Prostate gland (tissue), 2 donors: ENCODE measurements at regions not wholly inside any gene's neighbourhood (a gene's known extent, or its start where the extent isn't known, plus 50 kb on each side); places are given as distances from the start of the nearest gene placed in this dataset.

ENCODE experiments used
- DNase-seq: peaks from one replicate; pipeline ENCODE4 v3.0.0-alpha.2; 2019; ENCODE audit warnings: low spot score
- H3K27ac ChIP-seq, 2 donors: fragments of 200-600 bp; sonication (generic); 2 replicates each; pipeline ENCODE4 v1.5.1; 2017 to 2019
- H3K27me3 ChIP-seq: fragments of 200-600 bp; sonication (generic); replicated peaks from 2 replicates; pipeline ENCODE4 v1.5.1; 2019; ENCODE audit not compliant: insufficient read depth
- H3K36me3 ChIP-seq, 2 donors: fragments of 200-600 bp; sonication (generic); 1 replicate in 1 of 2; 2 replicates in 1 of 2; pipeline versions ENCODE4 v1.5.1 to v1.8.1; 2017 to 2019
- H3K4me1 ChIP-seq: fragments of 200-600 bp; sonication (generic); replicated peaks from 2 replicates; pipeline ENCODE4 v1.5.1; 2019
- H3K4me3 ChIP-seq, 2 donors: fragments of 200-600 bp; sonication (generic); 2 replicates each; pipeline ENCODE4 v1.5.1; 2017 to 2019
- H3K9me3 ChIP-seq: fragments of 200-600 bp; sonication (generic); 2 replicates; pipeline ENCODE4 v1.5.1; 2017
- CTCF ChIP-seq, 4 experiments: fragments of 200-600 bp in 2 of 4; fragments of 450-650 bp in 2 of 4; sonication (generic) in 2 of 4; IDR thresholded peaks; 1 replicate in 3 of 4; 2 replicates in 1 of 4; pipeline ENCODE4 v1.5.1; 2016 to 2019; ENCODE audit warnings: antibody characterized with exemption in 4 of 4, mild to moderate bottlenecking in 2 of 4, moderate library complexity in 2 of 4
- POLR2A ChIP-seq: fragments of 450-650 bp; IDR thresholded peaks from one replicate; pipeline ENCODE4 v1.6.1; 2016; ENCODE audit warnings: antibody characterized with exemption, mild to moderate bottlenecking
- POLR2AphosphoS5 ChIP-seq: sonication (generic); formaldehyde crosslinking; IDR thresholded peaks from one replicate; pipeline ENCODE4 v1.6.1; 2017; ENCODE audit warnings: antibody characterized with exemption
- WGBS: methylation state at CpG from one replicate; pipeline ENCODE4 v1.1.5; 2018; 5-methylcytosine and 5-hydroxymethylcytosine counted together
- intact Hi-C: fragments of 100-400 bp; cut with DNase I; formaldehyde crosslinking; loops from one replicate; pipeline ENCODE4 v1.14.2; 2022

- DNase-seq: no peak
- no peaks in the 10 kb centered on the region for H3K4me1 ChIP-seq
- no peaks in the 10 kb centered on the region for H3K36me3 ChIP-seq
- intact Hi-C loops: no loop called here
- WGBS: 75% methylated on average over 2 of the region's 2 CpGs
- no peak for TF ChIP-seq POLR2A
- no peak for TF ChIP-seq CTCF (IDR thresholded peaks at IDR 0.05)
- no peaks in the 10 kb centered on the region for H3K27me3 ChIP-seq
- H3K9me3 ChIP-seq: no peaks in the 10 kb centered on the region
- no peak overlapping the region for H3K27ac ChIP-seq
- H3K4me3 ChIP-seq: no peak overlapping the region
These were observed 101.1 kb downstream of the ELAPOR2 start for GRCh38 chr7:86958380-86958779.

GRCh38 chr7:86956567-86956966 is 102.9 kb downstream of the ELAPOR2 start:
- Histone ChIP-seq H3K27me3 (no peaks in the 10 kb centered on the region), H3K27ac (no peak overlapping the region), H3K4me3 (no peak overlapping the region), H3K9me3 (no peaks in the 10 kb centered on the region), H3K4me1 (no peaks in the 10 kb centered on the region), H3K36me3 (no peaks in the 10 kb centered on the region)
- 56% methylated on average over 4 of the region's 4 CpGs for WGBS
- DNase-seq: no peak
- intact Hi-C loops: no loop called here
- TF ChIP-seq POLR2AphosphoS5 (no peak), CTCF (IDR thresholded peaks at IDR 0.05) (no peak), POLR2A (no peak)

- WGBS: 100% methylated on average over 1 of the region's 1 CpG
- Histone ChIP-seq H3K4me3 (no peak overlapping the region), H3K4me1 (no peaks in the 10 kb centered on the region), H3K36me3 (no peaks in the 10 kb centered on the region), H3K27me3 (no peaks in the 10 kb centered on the region), H3K9me3 (no peaks in the 10 kb centered on the region), H3K27ac (no peak overlapping the region)
- TF ChIP-seq POLR2AphosphoS5: no peak
- no peak for TF ChIP-seq CTCF (IDR thresholded peaks at IDR 0.05)
- TF ChIP-seq POLR2A: no peak
- intact Hi-C loops: no loop called here
- no peak for DNase-seq
These were observed 103.5 kb downstream of the ELAPOR2 start for GRCh38 chr7:86955895-86956503.

GRCh38 chr7:86954971-86955370 is 104.5 kb downstream of the ELAPOR2 start:
- Histone ChIP-seq H3K27me3 (no peaks in the 10 kb centered on the region), H3K9me3 (no peaks in the 10 kb centered on the region), H3K4me3 (no peak overlapping the region), H3K4me1 (no peaks in the 10 kb centered on the region), H3K36me3 (no peaks in the 10 kb centered on the region), H3K27ac (no peak overlapping the region)
- TF ChIP-seq CTCF (IDR thresholded peaks at IDR 0.05) (no peak), POLR2AphosphoS5 (no peak), POLR2A (no peak)
- intact Hi-C loops: no loop called here
- DNase-seq: no peak

GRCh38 chr7:86953653-86954336 is 105.7 kb downstream of the ELAPOR2 start:
- no peak for DNase-seq
- Histone ChIP-seq H3K27me3 (no peaks in the 10 kb centered on the region), H3K4me1 (no peaks in the 10 kb centered on the region), H3K27ac (no peak overlapping the region), H3K9me3 (no peaks in the 10 kb centered on the region), H3K36me3 (no peaks in the 10 kb centered on the region), H3K4me3 (no peak overlapping the region)
- 40% methylated on average over 3 of the region's 3 CpGs for WGBS
- TF ChIP-seq CTCF (IDR thresholded peaks at IDR 0.05): no peak
- no peak for TF ChIP-seq POLR2AphosphoS5
- no peak for TF ChIP-seq POLR2A
- intact Hi-C loops: no loop called here
